ENCODE measurements at regions not wholly inside any gene's neighbourhood (a gene's known extent, or its start where the extent isn't known, plus 50 kb on each side); places are given as distances from the start of the nearest gene placed in this dataset.

- TF ChIP-seq POLR2A (IDR thresholded peaks at IDR 0.05) (no peak), POLR2AphosphoS5 (IDR thresholded peaks at IDR 0.05) (no peak)
These were observed 1088.4 kb downstream of the BCL11B start for GRCh38 chr14:98183556-98183955.

Data from suprapubic skin (tissue), 4 donors.